COLO668 (cell line): ENCODE measurements at regions not wholly inside any gene's neighbourhood (a gene's known extent, or its start where the extent isn't known, plus 50 kb on each side); places are given as distances from the start of the nearest gene placed in this dataset.
"Not testable (repeated sequence)": the region's sequence is repeated elsewhere in the genome, so short reads cannot be mapped to it uniquely, and the experiment has no call there.

Experiments
- DNase-seq: peaks from one replicate; lab custom pipeline; 2025; ENCODE audit not compliant: unreplicated experiment; lab: John Stamatoyannopoulos, UW

GRCh38 chr2:109718139-109718538 is 76.0 kb upstream of the RGPD5 start:
- DNase-seq = no peak

- no peak for DNase-seq
These were observed 74.2 kb upstream of the RGPD5 start for GRCh38 chr2:109719871-109720270.

- no peak for DNase-seq
These were observed 73.6 kb upstream of the RGPD5 start for GRCh38 chr2:109720380-109721106.

- no peak for DNase-seq
These were observed 73.0 kb upstream of the RGPD5 start for GRCh38 chr2:109721135-109721534.

GRCh38 chr2:109721626-109722025 is 72.5 kb upstream of the RGPD5 start:
- DNase-seq = no peak

- no peak for DNase-seq
These were observed 72.1 kb upstream of the RGPD5 start for GRCh38 chr2:109722026-109722425.

GRCh38 chr2:109722640-109723039 is 71.5 kb upstream of the RGPD5 start:
- DNase-seq = not testable (repeated sequence)

GRCh38 chr2:109723153-109723552 is 71.0 kb upstream of the RGPD5 start:
- DNase-seq = not testable (repeated sequence)

GRCh38 chr2:109724533-109725460 is 69.3 kb upstream of the RGPD5 start:
- DNase-seq = no peak

- no peak for DNase-seq
These were observed 67.5 kb upstream of the RGPD5 start for GRCh38 chr2:109726379-109727270.

- DNase-seq = no peak
These were observed 66.1 kb upstream of the RGPD5 start for GRCh38 chr2:109727929-109728447.

- DNase-seq = not testable (repeated sequence)
These were observed 60.4 kb upstream of the RGPD5 start for GRCh38 chr2:109733746-109734145.

- DNase-seq = peak; percentile 40
These were observed 57.8 kb upstream of the RGPD5 start for GRCh38 chr2:109736177-109736827.
